ENCODE measurements at regions not wholly inside any gene's neighbourhood (a gene's known extent, or its start where the extent isn't known, plus 50 kb on each side); places are given as distances from the start of the nearest gene placed in this dataset.

DNA sequence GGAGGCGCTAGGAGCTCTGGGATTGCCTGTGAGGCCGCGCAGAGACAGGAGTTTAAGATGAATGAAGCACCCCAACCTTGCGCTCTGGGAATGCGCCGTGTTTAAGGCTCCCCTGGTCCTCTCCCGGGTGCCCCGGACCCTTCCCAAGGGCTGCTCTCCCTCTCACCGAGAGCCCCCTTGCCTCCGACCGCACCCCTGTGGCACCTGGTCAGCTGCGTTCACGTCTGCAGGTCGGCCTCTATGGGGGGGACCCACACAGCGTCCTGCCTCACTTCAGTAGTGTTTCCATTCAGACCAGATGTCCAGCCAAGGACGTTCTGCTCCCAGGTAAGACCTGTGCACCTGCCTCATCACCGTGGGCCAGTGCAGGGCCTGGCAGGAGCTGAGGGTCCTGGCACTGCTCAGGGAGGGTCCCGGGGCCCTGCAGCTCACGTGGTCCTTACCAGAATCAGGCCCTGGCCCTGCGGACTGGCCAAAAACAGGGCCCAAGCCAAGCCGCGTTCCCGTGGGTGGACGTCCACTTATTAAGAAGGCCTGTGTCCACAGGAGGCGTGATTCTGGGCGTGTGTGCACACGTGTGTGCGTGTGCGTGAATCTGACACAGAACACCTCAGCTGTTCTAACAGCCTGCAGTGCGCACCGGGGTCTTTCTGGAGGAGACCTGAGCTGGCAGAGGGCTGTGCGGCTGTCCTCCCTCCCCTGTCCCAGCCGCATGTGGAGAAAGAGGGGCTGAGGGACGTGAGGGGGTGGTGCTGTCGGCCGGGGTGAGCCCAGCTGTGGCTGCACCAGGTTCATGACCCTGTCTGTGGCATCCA lies 79.9 kb upstream of the BHLHE23 start:
- intact Hi-C loops (cut with DNase I; ENCODE audit: low total_unique reads) = no loop called here
- H3K27ac ChIP-seq = no peak overlapping the region
- no peaks in the 10 kb centered on the region for H3K36me3 ChIP-seq
- in situ Hi-C loops (cut with MboI; ENCODE audit: low pct_ligation_motif_present in 1 of 4, low pct_unique_long_range_greater_than_20kb in 1 of 4, low sequenced_read_pairs in 3 of 4) = no loop called here
- H3K4me3 ChIP-seq = no peak overlapping the region
- peaks cover 56% of the 10 kb centered on the region for H3K27me3 ChIP-seq
- no peaks in the 10 kb centered on the region for H3K4me1 ChIP-seq
- WGBS, 2 donors (ENCODE audit: low coverage in 1 of 2) = 74% methylated on average over 36 of the region's 36 CpGs; no CpG with 5 or more reads in 1 of the 2 donors
- TF ChIP-seq POLR2AphosphoS5 (IDR thresholded peaks at IDR 0.05) = no peak
- no peak for TF ChIP-seq EP300 (IDR thresholded peaks at IDR 0.05; ENCODE audit: low read depth)
- TF ChIP-seq, protein P1, sequence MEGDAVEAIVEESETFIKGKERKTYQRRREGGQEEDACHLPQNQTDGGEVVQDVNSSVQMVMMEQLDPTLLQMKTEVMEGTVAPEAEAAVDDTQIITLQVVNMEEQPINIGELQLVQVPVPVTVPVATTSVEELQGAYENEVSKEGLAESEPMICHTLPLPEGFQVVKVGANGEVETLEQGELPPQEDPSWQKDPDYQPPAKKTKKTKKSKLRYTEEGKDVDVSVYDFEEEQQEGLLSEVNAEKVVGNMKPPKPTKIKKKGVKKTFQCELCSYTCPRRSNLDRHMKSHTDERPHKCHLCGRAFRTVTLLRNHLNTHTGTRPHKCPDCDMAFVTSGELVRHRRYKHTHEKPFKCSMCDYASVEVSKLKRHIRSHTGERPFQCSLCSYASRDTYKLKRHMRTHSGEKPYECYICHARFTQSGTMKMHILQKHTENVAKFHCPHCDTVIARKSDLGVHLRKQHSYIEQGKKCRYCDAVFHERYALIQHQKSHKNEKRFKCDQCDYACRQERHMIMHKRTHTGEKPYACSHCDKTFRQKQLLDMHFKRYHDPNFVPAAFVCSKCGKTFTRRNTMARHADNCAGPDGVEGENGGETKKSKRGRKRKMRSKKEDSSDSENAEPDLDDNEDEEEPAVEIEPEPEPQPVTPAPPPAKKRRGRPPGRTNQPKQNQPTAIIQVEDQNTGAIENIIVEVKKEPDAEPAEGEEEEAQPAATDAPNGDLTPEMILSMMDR (IDR thresholded peaks at IDR 0.05) = no peak
- DNase-seq = no peak
- no peaks in the 10 kb centered on the region for H3K9me3 ChIP-seq

GRCh38 chr20:63085151-63085861 lies 78.5 kb upstream of the BHLHE23 start:
- 20 to 61% methylated on average over 2 to 34 of the region's 34 CpGs for WGBS, 2 donors (ENCODE audit: low coverage in 1 of 2)
- in situ Hi-C loops (cut with MboI; ENCODE audit: low pct_ligation_motif_present in 1 of 4, low pct_unique_long_range_greater_than_20kb in 1 of 4, low sequenced_read_pairs in 3 of 4) = no loop called here

GRCh38 chr20:63084563-63084927 lies 77.8 kb upstream of the BHLHE23 start:
- peaks cover 50% of the 10 kb centered on the region for H3K27me3 ChIP-seq

More at GRCh38 chr20:63085151-63085861, 78.5 kb upstream of the BHLHE23 start:
- Histone ChIP-seq H3K36me3 (no peaks in the 10 kb centered on the region), H3K4me1 (no peaks in the 10 kb centered on the region), H3K27me3 (peaks cover 55% of the 10 kb centered on the region), H3K4me3 (no peak overlapping the region), H3K27ac (no peak overlapping the region), H3K9me3 (no peaks in the 10 kb centered on the region)
- no peak for DNase-seq
- intact Hi-C loops (cut with DNase I; ENCODE audit: low total_unique reads) = no loop called here
- TF ChIP-seq POLR2AphosphoS5 (IDR thresholded peaks at IDR 0.05) (no peak), EP300 (IDR thresholded peaks at IDR 0.05; ENCODE audit: low read depth) (no peak), POLR2A (IDR thresholded peaks at IDR 0.05) (no peak)
- TF ChIP-seq, protein P1 (IDR thresholded peaks at IDR 0.05) = no peak

More at GRCh38 chr20:63084563-63084927, 77.8 kb upstream of the BHLHE23 start:
- Histone ChIP-seq H3K9me3 (no peaks in the 10 kb centered on the region), H3K4me1 (no peaks in the 10 kb centered on the region), H3K27ac (no peak overlapping the region), H3K4me3 (no peak overlapping the region), H3K36me3 (no peaks in the 10 kb centered on the region)
- intact Hi-C loops (cut with DNase I; ENCODE audit: low total_unique reads) = no loop called here
- no peak for TF ChIP-seq POLR2AphosphoS5 (IDR thresholded peaks at IDR 0.05)
- TF ChIP-seq POLR2A (IDR thresholded peaks at IDR 0.05) = no peak
- TF ChIP-seq EP300 (IDR thresholded peaks at IDR 0.05; ENCODE audit: low read depth) = no peak
- TF ChIP-seq, protein P1 (IDR thresholded peaks at IDR 0.05) = no peak
- no peak for DNase-seq
- in situ Hi-C loops (cut with MboI; ENCODE audit: low pct_ligation_motif_present in 1 of 4, low pct_unique_long_range_greater_than_20kb in 1 of 4, low sequenced_read_pairs in 3 of 4) = no loop called here
- WGBS, 2 donors (ENCODE audit: low coverage in 1 of 2) = 54% methylated on average over 15 of the region's 15 CpGs; no CpG with 5 or more reads in 1 of the 2 donors
